ENCODE measurements at regions not wholly inside any gene's neighbourhood (a gene's known extent, or its start where the extent isn't known, plus 50 kb on each side); places are given as distances from the start of the nearest gene placed in this dataset.

DNA sequence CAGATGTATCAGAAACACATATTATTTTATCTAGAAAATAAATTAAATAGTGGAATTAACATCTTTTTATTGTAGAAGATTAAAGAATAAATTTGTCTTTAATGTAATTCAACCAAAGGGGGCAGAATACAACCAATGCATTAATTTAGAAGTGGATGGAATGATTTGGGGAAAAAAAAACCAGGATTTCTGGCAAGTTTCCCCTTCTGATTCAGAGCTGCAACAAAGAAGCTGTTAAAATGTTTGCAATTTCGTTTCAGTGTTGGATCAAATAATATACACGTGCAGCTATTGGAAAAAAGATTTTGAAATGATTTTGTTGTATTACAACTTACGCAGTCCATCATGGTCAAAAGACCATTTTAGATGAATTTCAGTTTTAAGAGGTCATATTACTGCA, 71.6 kb upstream of the ZNF280D start:
- H3K27ac ChIP-seq (ENCODE audit: low read depth in 1 of 2, low read length in 1 of 2) = no peak overlapping the region
- peaks cover 0 to 1% (median 0%) of the 10 kb centered on the region in 4 donors for H3K36me3 ChIP-seq (ENCODE audit: control insufficient read depth in 4 of 4, insufficient read depth in 4 of 4, low read length in 4 of 4)
- H3K4me1 ChIP-seq (ENCODE audit: control insufficient read depth in 5 of 5, insufficient read depth in 5 of 5, low read length in 5 of 5) = no peaks in the 10 kb centered on the region
- H3K4me3 ChIP-seq = no peak overlapping the region
- H3K9me3 ChIP-seq (ENCODE audit: control insufficient read depth in 4 of 4, insufficient read depth in 3 of 4, low read length in 3 of 4) = peaks cover 0 to 9% (median 4%) of the 10 kb centered on the region in 4 donors
- ATAC-seq (ENCODE audit: insufficient read depth, low FRiP score) = no peak
- H3K9ac ChIP-seq (ENCODE audit: insufficient read depth in 1 of 2, low read length in 2 of 2) = no peak overlapping the region
- TF ChIP-seq, protein P1, sequence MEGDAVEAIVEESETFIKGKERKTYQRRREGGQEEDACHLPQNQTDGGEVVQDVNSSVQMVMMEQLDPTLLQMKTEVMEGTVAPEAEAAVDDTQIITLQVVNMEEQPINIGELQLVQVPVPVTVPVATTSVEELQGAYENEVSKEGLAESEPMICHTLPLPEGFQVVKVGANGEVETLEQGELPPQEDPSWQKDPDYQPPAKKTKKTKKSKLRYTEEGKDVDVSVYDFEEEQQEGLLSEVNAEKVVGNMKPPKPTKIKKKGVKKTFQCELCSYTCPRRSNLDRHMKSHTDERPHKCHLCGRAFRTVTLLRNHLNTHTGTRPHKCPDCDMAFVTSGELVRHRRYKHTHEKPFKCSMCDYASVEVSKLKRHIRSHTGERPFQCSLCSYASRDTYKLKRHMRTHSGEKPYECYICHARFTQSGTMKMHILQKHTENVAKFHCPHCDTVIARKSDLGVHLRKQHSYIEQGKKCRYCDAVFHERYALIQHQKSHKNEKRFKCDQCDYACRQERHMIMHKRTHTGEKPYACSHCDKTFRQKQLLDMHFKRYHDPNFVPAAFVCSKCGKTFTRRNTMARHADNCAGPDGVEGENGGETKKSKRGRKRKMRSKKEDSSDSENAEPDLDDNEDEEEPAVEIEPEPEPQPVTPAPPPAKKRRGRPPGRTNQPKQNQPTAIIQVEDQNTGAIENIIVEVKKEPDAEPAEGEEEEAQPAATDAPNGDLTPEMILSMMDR (IDR thresholded peaks at IDR 0.05; ENCODE audit: control extremely low read depth, extremely low read depth) = no peak
- DNase-seq = peak in 2 of 3 donors; percentile 65 to 66
- H3K27me3 ChIP-seq (ENCODE audit: control insufficient read depth in 3 of 3, insufficient read depth in 3 of 3, low read length in 2 of 3) = no peaks in the 10 kb centered on the region
- 80 to 93% methylated on average over 3 of the region's 3 CpGs for WGBS, 2 donors

DNA sequence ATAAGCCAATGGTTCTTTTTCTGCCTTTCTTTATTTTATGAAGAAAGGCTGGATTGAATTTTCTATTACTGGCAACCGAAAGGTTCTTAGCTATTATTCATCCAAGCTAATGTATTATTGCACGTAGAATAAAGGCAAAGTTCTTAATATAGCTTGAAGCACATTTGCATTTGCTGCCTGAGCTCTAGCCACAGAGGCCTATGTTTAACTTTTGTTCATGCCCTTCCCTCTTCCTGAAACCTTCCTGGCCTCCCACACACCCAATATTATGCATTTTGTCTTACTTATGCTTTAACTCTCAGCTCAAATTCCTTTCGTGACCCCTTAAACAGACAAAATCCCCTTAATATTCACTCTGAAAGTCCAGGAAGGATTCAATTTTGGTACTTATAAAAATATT, 71.0 kb upstream of the ZNF280D start:
- Histone ChIP-seq H3K9me3 (ENCODE audit: control insufficient read depth in 4 of 4, insufficient read depth in 3 of 4, low read length in 3 of 4) (peaks cover 0 to 9% (median 4%) of the 10 kb centered on the region in 4 donors), H3K4me3 (no peak overlapping the region), H3K36me3 (ENCODE audit: control insufficient read depth in 4 of 4, insufficient read depth in 4 of 4, low read length in 4 of 4) (peaks cover 0 to 1% (median 0%) of the 10 kb centered on the region in 4 donors), H3K4me1 (ENCODE audit: control insufficient read depth in 5 of 5, insufficient read depth in 5 of 5, low read length in 5 of 5) (no peaks in the 10 kb centered on the region), H3K27ac (ENCODE audit: low read depth in 1 of 2, low read length in 1 of 2) (no peak overlapping the region), H3K9ac (ENCODE audit: insufficient read depth in 1 of 2, low read length in 2 of 2) (no peak overlapping the region), H3K27me3 (ENCODE audit: control insufficient read depth in 3 of 3, insufficient read depth in 3 of 3, low read length in 2 of 3) (no peaks in the 10 kb centered on the region)
- no peak for DNase-seq
- 93% methylated on average over 3 of the region's 3 CpGs for WGBS, 2 donors
- no peak for ATAC-seq (ENCODE audit: insufficient read depth, low FRiP score)
- TF ChIP-seq, protein P1 (IDR thresholded peaks at IDR 0.05; ENCODE audit: control extremely low read depth, extremely low read depth) = no peak

DNA sequence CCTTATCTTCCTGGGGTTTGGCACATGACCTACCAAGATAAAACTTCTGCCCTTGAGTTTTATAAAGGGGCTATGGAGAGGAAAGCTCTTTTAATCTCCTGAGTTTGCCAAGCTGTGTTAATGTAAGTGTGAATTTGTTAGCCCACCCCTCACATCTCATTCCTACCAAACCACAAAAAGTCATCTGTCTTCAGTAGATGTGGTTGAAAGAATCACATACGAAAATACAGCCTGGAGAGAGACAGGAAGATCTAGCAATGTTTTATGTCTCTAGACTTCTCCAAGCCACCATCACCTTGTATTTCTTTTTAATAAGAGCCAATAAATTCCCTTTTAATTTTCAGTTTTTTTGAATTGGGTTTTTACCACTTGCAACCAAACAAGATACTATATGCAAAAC, 68.9 kb upstream of the ZNF280D start:
- DNase-seq = no peak

More for the DNA sequence above, 68.9 kb upstream of the ZNF280D start:
- ATAC-seq (ENCODE audit: insufficient read depth, low FRiP score) = no peak
- 84 to 94% methylated on average over 1 of the region's 1 CpG for WGBS, 2 donors
- TF ChIP-seq, protein P1 (IDR thresholded peaks at IDR 0.05; ENCODE audit: control extremely low read depth, extremely low read depth) = no peak
- no peak overlapping the region for H3K27ac ChIP-seq (ENCODE audit: low read depth in 1 of 2, low read length in 1 of 2)
- no peak overlapping the region for H3K4me3 ChIP-seq
- peaks cover 0 to 7% (median 0%) of the 10 kb centered on the region in 5 donors for H3K4me1 ChIP-seq (ENCODE audit: control insufficient read depth in 5 of 5, insufficient read depth in 5 of 5, low read length in 5 of 5)
- H3K36me3 ChIP-seq (ENCODE audit: control insufficient read depth in 4 of 4, insufficient read depth in 4 of 4, low read length in 4 of 4) = peaks cover 0 to 1% (median 0%) of the 10 kb centered on the region in 4 donors
- H3K9ac ChIP-seq (ENCODE audit: insufficient read depth in 1 of 2, low read length in 2 of 2) = no peak overlapping the region
- H3K27me3 ChIP-seq (ENCODE audit: control insufficient read depth in 3 of 3, insufficient read depth in 3 of 3, low read length in 2 of 3) = no peaks in the 10 kb centered on the region
- H3K9me3 ChIP-seq (ENCODE audit: control insufficient read depth in 4 of 4, insufficient read depth in 3 of 4, low read length in 3 of 4) = peaks cover 0 to under 1% (median 0%) of the 10 kb centered on the region in 4 donors

All from lung (tissue), 11 donors.